HG03460 (cell line): ENCODE measurements at regions not wholly inside any gene's neighbourhood (a gene's known extent, or its start where the extent isn't known, plus 50 kb on each side); places are given as distances from the start of the nearest gene placed in this dataset.

Experiments
- ATAC-seq: cut with Tn5 transposase; IDR thresholded peaks from one replicate; pipeline ENCODE4 v1.9.1; 2021; ENCODE audit not compliant: unreplicated experiment

DNA sequence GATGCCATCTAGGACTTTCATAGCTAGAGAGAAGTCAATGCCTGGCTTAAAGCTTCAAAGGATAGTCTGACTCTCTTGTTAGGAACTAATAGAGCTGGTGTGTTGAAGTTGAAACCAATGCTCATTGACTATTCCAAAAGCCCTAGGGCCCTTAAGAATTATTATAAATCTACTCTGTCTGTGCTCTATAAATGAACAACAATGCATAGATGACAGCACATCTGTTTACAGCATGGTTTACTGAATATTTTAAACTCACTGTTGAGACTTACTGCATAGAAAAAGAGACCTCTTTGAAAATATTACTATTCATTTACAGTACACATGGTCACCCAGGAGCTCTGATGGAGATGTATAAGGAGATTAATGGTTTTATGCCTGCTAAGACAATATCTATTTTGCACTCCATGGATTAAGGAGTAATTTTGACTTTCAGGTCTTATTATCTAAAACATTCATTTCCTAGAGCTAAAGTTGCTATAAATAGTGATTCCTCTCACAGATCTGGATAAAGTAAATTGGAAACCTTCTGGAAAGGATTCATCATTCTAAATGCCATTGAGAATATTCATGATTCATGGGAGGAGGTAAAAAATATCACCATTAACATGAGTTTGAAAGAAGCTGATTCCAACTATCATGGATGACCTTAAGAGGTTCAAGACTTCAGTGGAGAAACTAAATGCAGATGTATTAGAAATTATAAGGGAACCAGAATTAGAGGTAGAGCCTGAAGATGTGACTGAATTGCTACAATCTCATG lies 763.5 kb upstream of the MAP3K7 start:
- no peak for ATAC-seq

DNA sequence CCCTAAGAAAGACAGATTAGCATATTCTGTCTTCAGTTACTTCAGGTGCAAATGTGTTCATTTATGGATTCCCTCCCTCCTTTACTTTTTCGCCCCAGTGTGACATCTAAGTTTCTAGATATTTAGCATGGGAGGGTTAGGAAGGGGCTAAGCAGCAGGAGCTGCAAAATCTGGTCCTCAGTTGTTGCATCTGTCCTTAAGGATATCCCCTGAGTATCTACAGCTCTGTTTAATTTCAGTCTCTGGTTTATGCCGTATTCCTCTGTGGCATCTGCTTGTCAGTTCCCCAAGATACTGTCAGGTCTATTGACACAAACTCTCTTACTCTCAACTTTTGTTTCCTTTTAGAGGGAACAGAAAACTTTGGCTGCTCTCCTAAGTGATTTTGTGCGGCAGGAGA lies 754.6 kb upstream of the MAP3K7 start:
- ATAC-seq = no peak

DNA sequence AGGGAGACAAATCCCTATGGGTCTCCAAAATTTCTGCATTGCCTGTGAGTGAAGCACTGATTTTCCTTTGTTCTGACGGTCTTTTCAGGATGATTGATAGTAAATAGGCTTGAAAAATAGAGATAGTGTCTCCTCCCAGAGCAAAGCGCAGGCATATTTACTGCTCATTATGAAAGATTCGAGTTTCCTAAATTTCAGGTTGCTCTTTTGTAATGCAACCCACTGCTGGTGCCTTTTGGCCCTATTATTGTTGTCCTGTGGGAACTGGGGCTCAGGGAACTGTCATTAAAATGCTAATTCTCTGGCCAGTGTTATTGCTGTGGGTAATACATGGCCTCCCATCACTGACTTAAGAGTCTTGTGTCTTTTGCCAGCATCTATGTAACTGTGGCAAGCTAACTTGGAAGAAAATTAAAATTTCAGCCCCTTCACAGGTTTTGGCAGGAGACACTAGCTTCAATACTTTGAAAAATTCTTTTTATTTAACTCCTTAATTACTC lies 754.1 kb upstream of the MAP3K7 start:
- ATAC-seq = no peak

DNA sequence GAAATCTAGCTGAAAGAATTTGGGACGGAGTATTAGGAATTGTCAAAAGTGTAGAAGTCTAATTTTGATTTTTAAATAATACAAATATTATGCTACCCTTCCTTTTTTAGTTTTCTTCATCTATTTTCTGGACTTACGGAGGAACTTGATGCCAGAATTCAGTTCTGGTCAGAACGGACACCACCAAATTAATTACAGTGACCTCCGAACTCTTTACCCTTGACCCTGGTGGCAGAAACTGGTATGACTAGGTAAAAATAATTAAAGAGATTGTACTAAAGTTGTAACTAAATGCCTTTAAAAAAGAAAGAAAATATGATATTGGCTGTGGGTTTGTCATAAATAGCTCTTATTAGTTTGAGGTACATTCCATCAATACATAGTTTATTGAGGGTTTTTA lies 751.1 kb upstream of the MAP3K7 start:
- ATAC-seq = no peak

DNA sequence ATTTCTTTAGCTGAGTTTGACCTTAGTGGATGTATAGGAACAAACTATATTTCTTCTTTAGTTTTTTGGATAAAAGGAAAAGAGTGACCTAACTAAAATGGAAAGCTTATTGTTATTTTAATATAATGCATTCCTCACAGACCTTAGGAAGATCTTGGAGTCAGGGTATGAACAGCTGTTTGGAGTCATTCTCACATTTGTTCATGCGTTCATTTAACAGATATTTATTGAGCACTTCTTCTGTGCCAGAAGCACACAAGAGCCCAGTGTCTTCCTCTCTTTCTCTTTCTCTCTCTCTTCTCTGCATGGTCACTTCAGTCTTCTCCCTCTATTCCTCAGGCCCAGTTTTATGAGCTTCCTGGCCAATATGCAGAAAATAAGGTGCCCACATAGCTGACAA lies 744.0 kb upstream of the MAP3K7 start:
- ATAC-seq = no peak

DNA sequence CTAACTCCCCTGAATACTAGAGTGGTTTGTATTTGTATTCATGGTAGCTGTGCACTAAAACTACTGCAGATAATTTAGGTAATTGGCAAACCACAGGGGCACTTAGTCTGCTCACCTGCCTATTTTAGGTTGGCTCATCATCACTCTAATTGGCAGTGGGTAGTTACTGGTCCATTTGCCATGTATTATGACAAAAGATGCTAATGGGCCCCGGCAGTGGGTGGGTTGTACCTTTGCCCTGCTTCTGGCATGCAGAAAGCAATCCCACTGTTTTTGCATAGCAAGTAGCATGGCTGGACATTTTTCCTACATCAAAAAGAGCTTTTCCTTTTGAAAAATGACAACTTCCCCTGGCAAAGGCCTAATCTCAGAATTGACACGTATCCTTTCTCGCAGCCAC lies 741.4 kb upstream of the MAP3K7 start:
- ATAC-seq = no peak

DNA sequence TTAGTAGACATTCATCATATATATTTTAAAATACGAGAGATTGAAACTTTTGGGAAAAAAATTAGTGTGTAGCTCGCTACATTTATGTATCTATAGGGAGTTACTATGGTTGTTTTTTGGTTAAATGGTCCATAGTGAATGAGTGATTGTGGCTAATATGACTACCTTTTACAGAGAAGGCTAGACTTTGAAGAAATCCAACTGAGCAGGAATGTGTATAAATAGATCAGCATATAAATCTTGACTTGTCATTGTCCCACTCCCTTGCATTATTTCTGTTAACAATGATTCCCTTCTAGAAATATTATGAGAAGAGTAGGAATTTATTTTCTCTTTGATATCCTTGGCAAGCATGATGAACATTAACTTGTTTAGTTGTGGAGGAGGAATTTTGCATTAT lies 737.8 kb upstream of the MAP3K7 start:
- ATAC-seq = no peak

DNA sequence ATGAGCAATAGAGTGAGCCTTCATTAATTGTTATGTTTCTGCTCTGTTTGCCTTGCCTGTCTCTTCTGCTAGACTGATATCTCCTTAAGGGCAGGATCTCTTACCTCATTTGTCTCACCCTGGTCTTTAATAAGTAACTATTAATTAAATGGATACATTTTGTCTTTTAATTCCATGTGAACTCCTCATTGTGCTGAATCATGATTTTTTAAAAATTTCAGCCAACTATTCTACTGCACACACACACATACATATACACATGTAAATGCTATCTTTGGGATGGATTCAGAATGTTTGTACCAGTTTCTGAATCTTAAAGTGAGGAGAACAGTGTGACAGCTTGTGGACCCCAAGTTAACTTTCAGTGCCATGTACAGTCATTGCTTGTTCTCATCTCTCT lies 731.1 kb upstream of the MAP3K7 start:
- ATAC-seq = no peak

DNA sequence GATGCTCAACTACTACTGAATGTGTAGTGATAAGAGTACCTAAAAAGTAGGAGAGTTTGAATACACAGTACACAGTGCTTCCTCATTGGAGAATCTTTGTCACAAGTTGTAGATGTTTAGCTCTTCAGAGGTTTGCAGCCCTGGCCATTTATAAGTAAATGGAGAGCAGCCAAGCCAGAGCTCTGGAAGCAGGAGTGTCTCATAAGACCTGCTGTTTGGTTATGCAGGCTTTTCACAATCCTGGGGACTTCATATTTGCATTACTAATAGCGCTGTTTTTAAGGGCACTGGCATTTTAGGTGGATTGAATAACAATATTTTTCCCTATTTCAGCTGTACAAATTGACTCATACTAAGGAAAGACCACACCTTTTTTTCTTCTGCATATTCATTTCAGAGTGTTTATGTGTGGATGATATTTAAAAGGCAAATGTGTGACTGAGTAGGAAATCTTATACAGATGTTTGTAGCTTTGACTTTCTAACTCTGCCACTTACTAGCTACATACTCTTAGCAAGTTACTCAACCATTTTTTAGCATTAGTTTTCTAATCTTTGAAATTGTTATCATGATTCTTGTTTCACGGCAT lies 730.5 kb upstream of the MAP3K7 start:
- no peak for ATAC-seq

DNA sequence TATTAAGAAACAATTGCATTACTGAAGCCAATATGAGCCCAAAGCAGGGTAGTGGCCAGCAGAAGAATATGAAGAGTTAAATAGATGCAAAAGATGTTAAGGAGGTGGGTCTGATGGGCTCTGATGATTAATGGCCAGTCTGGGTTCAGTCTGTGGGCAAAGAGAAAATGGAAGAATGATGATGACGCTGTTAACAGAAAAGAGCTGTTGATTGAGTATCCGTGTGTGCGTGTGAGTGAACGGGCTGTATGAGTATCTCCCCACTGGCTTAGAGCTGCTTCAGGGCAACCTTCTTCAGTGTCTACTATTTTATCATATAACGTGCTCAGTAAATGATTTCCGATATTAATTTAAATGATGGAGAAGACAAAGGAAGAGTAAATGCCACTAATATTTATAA lies 723.3 kb upstream of the MAP3K7 start:
- ATAC-seq = no peak

DNA sequence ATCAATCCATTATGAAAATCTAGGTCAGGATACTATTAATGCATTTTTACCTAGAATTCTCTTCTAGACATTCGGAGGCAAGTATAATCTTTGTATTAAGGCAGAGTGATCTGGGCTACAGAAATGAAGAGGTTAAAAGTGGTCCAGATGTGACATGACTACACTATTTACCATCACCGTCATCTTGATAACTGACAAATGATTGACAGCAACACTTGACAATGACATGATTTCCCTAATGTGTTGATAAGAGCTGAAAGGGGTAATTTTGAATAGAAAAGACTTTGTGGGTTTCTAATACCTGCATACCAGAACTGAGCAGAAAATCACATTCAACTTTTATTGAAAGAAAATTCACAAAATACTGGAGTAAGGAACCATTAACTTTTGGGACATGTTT lies 718.9 kb upstream of the MAP3K7 start:
- ATAC-seq = no peak

DNA sequence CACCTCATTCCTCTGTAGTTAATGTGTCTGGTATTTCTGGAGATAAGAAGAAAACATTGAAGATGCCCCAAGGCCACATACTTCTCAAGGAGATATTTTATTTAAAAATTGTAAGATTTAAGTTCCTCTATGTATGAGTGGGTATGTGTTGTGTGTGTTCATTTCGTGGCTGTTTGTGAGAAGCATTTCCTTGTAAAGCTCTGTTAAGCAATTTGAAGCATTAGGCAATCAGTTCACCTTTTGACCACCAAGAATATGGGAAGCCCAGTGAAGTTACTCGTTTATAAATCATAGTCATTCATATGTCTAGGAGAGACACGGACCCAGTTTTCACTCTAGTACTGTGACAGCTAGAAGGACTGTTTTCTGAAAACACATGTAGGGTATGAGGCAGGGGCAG lies 717.6 kb upstream of the MAP3K7 start:
- no peak for ATAC-seq

DNA sequence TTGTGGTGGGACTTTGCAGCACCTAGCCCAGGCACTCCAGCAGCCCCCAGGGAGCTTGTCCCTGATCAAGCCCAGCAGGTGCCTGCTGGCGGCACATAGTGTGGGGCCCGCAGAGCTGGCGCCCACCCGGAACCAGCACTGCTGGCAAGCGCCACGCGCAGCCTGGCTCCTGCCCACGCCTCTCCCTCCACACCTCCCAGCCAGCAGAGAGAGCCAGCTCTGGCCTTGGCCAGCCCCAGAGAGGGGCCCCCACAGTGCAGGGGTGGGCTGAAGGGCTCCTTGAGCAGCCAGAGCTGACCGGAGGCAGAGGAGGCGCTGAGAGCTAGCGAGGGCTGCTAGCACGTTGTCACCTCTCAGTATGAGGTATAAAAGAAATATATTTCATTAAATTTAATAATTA lies 716.5 kb upstream of the MAP3K7 start:
- ATAC-seq = no peak

DNA sequence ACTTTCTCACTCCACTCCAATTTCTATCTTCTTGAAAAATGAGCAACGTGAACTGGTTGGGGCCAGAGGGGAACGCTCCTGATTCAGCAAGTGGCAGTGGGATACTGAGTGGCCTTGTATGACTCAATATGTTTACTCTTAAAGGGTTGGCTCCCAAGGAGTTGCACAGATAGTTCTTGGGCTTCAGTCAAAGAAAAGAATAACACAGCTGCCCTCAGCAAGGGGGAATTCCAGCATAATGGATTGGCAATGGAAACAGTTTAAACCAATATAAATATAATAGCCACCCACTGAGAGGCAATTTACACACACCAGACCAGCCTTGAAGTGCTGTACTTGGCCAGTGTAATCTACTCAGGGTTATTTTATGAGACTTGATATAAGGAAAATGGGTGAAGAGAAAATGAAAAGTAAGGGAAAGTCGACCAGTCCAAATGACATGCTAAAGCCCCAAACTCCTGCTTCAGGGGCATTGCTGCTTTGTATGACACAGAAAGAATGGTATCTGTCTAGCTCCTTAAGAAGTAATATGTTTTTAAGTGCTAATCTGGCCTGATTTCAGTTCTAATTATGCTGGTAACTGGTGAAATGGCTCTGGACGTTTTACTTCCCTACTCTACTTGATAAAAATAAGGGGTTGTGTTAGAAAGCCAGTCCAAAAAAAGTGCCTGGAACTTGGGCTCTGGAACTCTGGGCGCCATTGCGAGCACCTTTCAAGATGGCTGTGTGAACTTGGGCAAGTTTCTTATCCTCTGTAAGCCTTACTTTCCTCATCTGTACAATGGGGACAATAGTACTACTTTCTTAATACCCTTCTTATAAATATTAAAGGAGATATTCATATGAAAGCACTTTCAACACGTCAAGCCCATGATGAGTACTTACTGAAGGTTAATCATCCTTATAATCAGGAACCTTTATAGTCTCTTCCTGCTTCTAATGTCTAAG lies 712.9 kb upstream of the MAP3K7 start:
- ATAC-seq = no peak

DNA sequence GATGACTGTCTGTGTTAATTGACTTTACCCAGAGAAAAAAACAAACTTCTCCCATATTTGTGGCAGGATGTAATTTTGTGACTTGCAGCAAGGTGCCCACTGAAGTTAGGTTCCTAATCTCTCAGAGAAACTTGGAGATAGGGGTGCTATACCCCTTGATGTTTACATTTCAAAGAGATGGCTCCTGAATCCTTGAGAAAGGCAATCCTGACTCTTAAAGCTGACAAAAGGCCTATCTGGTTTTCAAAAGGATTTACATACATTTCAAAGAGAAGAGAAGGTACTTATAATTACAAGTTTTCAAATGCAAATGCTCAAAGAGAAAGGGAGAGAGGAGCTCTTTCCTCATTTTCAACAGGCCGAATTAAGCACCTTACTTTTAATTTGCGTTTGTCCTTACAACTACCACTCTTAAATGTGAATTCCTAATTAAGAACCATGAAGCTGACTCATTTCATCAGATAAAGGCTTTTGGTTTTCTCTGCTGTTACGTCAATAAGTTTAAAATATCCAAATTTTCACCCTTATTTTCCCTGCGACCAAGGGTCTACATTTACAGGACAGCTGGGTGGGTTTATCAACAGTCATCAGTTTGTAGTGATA lies 711.8 kb upstream of the MAP3K7 start:
- no peak for ATAC-seq

DNA sequence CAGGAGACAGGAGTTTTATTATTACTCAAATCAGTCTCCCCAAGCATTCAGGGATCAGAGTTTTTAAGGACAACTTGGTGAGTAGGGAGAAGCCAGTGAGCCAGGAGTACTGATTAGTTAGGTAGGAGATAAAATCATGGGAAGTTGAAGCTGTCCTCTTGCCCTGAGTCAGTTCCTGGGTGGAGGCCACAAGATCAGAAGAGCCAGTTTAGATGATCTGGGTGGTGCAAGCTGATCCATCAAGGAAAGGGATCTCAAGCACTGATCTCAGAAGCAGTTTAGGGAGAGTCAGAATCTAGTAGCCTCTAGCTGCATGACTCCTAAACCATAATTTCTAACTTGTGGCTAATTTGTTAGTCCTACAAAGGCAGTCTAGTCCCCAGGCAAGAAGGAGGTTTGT lies 706.5 kb upstream of the MAP3K7 start:
- no peak for ATAC-seq

DNA sequence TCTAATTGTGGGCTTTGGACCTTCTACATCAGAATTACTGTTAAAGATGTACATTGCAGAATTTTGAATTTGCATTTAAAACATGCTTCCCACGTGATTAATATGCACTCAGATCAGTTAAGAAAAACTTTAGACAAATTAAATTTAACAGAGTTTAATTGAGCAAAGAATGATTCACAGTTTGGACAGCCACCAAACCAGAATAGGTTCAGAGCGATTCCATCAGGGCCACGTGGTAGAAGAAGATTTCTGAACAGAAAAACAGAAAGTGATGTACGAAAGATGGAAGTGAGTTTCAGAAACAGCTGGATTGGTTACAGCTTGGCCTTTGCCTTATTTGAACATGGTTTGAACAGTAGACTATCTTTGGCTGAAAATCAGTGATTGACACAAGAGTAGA lies 704.2 kb upstream of the MAP3K7 start:
- ATAC-seq = no peak

DNA sequence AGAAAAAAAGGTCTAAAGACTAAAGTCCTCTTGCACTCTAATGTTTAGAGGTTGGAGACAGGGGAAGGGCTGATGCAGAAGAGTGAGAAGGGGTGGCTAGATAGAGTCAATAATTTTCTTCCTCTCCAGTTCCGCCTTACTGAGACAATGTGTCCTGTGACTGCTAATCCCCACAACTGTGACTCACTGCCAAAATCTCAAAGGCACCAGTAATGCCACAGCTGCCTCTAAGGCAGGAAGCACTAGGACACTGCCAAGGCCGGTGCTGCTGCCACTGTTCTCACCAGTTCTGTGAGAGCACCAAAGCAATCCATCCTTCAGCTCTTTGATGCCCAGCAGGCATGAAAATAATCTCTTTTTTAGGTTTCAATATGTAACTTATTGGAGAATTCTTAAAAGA lies 701.9 kb upstream of the MAP3K7 start:
- no peak for ATAC-seq

DNA sequence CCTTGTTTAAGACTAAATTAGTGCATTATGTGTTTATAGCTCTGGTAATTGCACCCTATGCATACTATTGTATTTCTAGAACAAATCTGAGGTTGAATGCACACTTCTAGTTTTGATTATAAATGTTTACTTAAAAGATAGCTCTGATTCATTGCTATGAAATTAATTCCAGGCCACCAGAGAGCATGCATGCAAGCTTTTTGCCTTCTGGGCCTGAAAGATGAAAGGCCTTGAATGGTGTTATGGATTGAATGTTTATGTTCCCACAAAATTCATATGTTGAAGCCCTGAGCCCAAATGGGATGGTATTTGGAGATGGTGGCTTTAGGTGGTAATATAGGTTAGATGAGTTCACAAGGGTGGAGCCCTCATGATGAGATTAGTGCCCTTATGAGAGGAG lies 695.0 kb upstream of the MAP3K7 start:
- no peak for ATAC-seq

DNA sequence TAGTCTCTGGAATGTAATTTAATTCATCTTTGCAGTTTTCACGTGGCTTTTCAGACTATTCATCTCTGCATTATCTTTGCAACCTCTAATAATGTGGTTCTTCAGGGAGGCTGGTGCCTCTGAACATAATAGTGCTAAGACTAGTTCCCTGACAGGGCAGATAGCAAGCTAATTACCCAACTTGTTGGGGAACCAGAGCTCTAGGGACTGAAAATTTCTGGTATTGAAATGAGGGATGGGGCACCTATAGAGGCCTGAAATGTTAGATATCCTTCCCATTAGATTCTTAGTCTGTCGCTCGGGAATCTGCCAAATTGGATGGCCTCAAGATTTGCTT lies 693.6 kb upstream of the MAP3K7 start:
- no peak for ATAC-seq

DNA sequence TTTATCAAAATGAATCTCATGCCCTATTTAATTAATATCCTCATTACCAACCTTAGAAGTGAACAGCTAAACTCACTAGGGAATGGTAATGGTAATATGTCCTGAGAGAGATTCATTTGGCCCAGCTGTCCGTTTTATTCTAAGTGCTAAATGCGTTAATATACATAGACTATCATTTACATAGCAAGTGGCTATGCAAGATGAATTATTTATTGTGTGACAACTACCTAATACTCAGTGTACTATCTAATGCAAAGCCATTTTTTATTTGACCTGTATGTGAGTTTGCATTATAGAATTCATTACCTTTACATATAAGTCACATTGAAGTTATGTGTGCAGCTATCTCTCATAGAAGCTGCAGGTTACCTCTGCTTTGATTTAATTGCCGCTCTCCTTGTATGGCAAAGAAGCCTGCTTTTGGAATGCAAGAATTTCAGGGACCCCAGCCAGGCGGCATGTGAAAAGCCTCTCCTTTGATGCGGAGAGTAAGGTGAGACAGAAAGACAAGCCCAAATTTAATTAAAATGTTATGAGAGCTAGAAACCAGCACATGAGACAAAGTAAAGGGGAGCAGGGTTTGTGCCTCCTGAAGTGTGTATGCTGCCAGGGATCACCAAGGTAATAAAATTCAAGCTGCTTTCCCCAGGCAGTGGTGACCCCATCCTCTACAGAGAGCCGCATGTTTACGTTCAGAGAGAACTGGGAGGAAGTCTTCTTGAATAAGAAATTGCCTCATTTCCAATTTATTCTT lies 693.0 kb upstream of the MAP3K7 start:
- no peak for ATAC-seq
